Superior temporal gyrus (tissue), 1 donor: ENCODE measurements at regions not wholly inside any gene's neighbourhood (a gene's known extent, or its start where the extent isn't known, plus 50 kb on each side); places are given as distances from the start of the nearest gene placed in this dataset.
"Not testable (repeated sequence)": the region's sequence is repeated elsewhere in the genome, so short reads cannot be mapped to it uniquely, and the experiment has no call there.

Experiments
- DNase-seq: peaks from one replicate; pipeline ENCODE4 v3.0.0-alpha.2; 2016; ENCODE audit errors: extremely low spot score

DNA sequence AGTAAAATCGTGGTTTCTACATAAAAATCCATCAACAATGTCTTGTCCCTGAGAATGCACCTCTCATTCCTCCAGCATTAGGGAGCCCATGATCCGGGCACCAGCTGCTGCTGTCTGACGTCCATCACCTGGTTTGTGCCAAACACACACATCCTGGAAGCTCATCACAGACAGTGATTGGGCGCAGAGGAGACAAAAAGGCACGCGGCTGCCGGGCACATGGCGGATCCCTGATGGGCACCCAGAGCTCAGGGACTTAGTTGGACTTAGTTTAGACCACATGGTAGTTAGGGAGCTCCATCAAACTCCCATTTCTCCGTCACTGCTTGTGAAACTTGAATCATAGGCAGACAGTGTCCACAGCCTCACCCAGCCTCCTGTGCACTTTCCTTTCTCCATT is 1059.3 kb downstream of the TMEM121 start:
- DNase-seq = no peak

DNA sequence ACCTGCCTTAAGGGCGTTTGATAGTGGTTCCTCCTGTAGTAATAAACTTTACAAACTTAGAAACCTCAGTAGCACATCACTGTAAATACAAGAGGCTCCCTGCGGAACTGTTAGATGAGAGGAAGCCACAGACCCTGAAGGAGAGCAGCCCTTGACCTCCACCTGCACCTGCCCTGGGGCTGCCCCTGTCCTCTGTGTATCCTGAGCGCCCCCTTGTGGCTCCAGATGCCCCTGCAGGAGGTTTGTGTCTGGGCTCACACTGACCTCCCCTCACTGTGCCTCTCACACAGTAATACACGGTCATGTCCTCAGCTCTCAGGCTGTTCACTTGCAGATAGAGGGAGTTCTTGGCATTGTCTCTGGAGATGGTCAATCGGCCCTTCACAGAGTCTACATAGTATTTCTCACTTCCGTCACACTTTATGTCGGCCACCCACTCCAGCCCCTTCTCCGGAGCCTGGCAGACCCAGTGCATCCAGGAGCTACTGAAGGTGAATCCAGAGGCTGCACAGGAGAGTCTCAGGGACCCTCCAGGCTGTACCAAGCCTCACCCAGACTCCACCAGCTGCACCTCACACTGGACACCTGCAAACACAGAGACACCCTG is 1059.8 kb downstream of the TMEM121 start:
- no peak for DNase-seq

DNA sequence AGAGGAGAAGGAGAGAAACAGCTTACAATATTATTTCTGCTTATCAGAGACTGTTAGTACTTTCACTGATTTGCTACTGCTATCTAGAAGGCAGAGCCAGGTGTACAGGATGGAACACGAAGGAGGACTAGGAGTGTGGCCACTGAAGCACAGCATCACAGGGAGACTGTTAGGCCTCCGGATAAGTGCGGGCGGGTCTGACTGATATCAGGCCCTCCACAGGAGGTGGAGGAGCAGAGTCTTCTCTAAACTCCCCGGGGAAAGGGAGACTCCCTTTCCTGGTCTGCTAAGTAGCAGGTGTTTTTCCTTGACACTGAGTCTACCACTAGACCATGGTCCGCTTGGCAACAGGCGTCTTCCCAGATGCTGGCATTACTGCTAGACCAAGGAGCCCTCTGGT is 1065.2 kb downstream of the TMEM121 start:
- DNase-seq = not testable (repeated sequence)

DNA sequence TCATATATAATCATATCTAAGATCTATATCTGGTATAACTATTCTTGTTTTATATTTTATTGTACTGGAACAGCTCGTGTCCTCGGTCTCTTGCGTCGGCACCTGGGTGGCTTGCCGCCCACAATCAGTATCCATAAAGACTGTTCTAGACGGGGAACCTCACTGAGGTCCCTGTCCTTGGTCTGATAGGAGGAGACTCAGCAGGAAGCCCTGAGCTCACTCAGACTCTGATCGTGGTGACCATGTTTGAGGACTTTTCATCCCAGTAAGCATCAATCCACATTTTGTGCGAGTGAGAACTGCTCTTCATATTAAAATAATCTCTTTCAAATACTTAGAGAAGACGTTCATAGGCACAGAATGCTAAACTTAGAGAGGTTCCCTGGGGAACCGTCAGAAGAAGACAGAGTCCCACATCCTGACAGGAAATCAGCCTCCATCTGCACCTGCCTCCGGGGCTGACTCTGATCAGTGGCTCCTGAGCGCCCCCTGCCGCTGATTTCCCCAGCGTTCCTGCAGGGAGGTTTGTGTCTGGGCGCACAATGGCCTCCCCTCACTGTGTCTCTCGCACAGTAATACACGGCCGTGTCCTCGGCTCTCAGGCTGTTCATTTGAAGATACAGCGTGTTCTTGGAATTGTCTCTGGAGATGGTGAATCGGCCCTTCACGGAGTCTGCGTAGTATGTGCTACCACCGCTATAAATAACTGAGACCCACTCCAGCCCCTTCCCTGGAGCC is 1065.9 kb downstream of the TMEM121 start:
- not testable (repeated sequence) for DNase-seq

DNA sequence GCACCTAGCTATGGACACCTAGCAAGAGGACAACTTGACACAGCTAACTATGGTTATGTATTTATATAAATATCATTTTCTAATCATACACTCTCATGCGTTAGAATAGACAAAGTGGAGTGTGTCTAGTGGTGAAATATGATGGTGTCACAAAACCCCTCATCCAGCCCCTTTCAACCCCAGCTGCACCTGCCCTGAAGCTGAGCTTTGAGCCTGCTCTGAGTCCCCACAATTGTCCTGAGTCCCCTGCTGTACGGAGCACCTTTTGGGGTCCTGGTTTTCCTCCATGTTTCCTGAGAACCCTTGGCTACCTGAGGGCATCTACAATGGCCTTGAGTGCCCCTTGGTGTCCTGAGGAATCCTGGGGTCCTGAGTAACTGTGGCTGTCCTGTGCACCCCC is 1072.8 kb downstream of the TMEM121 start:
- DNase-seq = no peak

DNA sequence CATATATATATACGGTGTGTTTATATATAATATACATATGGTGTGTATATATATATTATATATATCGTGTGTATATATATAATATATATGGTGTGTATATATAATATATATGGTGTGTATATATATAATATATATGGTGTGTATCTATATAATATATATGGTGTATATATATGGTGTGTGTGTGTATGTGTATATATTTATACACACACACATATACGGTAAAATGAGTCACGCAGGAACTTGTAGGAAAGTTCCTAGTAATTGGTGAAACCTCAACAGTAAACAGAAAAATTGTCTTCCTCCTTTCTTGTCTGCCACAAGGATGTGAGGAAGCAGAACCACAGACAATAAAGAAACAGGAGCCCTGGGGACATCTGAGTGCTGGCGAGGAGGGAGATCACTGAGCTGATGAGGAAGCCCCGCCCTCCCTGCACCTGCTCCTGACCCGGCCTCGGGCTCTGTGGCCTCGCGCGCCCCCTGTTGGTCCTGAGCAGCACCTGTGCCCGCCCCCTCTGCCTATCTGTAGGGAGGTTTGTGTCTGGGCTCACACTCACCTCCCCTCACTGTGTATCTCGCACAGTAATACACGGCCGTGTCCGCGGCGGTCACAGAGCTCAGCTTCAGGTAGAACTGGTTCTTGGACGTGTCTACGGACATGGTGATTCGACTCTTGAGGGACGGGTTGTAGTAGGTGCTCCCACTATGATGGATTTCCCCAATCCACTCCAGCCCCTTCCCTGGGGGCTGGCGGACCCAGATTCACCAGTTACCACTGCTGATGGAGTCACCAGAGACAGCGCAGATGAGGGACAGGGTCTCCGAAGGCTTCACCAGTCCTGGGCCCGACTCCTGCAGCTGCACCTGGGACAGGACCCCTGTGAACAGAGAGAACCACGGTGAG is 1079.4 kb downstream of the TMEM121 start:
- DNase-seq = no peak

DNA sequence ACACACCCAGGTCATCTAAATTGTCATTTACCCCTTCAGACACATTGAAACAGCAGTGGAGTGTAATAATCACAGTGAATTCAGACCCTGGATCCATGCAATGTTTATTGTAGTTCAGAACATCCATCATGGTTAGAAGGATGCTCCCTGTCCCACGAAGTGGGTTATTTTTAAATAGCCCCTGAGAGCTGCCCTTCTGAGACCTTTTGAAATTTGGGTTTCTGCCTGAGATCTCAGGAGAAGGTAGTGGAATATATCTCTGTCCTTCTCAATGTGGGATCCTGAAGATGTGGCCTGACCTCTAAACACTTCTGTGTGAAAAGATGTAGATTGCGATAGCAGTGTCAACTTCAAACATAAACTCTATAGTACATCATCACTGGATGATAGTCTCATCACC is 1080.6 kb downstream of the TMEM121 start:
- DNase-seq = no peak

DNA sequence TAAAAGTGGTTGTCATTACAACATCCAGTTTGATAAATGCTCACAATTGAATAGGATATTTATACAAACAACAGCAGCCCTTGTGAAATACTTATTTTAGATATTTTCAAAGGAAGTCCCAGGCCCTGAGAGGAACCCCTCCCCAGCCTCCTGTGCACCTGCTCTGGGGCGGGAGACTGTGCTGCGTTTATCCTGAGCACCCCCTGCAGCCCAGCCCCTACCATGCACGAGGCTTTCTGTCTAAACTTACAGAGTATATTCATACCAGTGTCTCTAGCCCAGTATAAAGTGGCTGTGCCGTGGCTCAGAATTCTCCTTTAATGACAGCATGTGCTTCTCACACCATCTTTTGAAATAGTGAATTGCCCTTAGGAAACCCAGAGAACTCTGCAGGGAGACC is 1084.3 kb downstream of the TMEM121 start:
- DNase-seq = no peak

DNA sequence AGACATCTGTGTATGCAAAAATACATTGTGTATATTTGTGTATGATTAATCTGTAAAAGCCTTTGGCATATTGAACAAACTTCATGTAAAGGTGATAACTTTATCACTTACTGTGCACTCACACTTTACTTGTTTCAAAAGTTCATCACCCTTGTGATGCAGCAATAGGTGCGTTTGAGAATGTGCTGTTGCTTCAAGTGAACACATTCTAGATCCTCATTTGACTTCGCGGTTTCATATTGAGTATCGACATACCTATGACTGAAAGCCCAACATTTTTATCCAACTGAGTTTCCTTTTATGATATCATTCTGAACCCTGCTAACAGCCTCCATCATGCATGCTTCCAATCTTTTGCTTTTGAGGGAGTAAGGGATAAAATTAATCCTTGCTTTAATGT is 1086.9 kb downstream of the TMEM121 start:
- no peak for DNase-seq

DNA sequence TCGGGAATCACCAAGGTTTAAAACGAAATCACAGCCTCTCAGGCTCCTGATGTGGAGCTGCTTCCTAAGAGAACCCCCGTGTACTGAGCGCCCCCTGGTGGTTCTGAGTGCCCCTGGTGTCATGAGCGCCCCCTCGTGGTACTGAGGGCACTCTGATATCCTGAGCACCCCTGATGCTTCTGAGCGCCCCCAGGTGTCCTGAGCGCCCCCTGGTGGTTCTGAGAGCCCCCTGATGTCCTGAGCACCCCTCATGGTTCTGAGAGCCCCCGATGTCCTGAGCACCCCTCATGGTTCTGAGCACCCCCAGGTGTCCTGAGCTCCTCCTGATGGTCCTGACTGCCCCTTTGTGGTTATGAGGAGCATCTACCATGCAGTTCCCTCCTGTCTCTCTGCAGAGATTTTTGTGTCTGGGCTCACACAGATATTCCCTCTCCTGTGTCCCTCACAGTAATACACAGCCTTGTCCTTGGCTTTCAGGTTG is 1092.1 kb downstream of the TMEM121 start:
- not testable (repeated sequence) for DNase-seq

DNA sequence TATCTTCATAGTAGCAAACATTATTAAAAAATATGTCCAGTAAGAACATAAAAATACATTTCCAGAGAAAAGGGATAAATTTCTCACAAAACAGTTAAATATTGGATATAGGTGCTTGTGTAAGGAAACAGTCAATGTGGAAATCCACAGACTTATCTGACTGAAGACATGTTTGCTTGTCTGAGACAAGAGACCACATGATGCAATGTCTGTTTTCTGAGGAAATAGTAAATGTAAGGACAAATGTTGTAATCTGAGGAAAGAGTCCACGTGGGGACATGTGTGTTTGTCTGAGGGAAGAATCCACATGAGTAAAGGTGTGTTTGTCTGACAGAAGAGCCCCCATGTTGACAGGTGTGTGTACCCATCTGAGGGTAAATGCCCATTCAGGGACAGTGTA is 1093.2 kb downstream of the TMEM121 start:
- DNase-seq = no peak

DNA sequence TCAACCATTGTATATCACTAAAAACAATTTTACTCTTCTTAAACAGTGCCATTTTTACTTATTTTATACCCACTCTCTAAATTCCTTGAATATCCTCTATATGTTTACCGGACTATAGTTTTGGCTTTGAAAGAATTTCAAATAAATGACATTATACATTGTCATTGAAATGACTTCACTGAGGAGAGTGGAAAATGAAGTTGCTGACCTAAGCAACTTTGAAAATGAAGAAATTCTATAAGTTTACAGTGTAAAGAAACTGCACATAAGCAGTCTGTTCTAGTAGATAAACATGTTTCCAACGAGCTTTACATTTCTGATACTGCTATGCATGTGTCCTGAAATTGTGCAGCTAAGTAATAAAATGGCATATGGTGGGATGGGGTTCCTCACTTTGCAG is 1094.0 kb downstream of the TMEM121 start:
- DNase-seq = no peak

DNA sequence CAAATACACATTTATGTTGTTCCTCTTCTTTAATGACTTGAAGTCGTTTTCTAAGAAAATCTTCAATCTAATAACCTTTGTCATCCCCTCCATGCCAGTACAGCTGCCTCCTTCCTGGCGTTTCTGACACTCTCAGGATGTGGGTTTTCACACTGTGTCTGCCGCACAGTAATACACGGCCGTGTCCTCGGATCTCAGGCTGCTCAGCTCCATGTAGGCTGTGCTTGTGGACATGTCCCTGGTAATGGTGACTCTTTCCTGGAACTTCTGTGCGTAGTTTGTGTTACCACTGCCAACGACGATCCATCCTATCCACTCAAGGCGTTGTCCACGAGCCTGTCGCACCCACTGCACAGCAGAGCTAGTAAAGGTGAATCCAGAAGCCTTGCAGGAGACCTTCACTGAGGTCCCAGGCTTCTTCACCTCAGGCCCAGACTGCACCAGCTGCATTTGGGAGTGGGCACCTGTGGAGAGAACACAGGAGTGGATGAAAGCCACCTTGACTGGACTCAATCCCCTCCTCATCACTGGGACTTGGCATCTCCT is 1095.9 kb downstream of the TMEM121 start:
- no peak for DNase-seq

DNA sequence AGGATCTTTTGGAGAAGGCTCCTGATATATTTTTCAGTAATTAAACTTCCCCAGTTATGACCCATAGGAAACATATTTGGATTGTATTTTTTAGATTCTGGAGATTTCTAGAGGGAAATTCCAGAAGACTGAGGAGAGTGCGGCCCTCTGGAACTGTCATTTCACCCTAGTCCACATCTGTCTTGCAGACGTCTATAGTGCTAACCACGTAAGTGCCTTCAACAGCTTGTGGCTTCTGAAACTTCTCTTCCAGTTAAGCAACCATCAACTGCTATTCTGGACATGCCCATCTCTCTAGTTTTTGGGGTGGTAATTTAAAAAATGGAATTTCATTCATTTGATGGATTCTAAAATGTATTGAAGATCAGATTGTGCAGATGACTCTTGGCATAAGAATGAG is 1098.8 kb downstream of the TMEM121 start:
- DNase-seq = no peak

DNA sequence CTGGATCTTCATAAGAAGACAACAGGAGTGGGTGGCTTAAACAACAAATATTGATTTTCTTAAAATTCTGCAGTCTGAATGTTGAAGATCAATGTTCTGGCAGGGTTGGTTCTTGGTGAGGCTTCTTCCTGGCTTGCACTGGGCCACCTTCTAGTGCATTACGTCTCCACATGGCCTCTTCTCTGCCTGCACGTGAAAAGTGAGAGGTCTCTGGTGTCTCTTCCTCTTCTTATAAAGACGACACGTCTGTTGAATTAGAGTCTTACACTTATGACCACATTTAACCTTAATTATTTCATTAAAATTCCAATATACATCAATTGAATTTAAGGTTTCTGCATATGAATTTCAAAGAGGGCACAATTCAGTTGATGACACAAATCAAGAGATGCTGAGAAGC is 1100.1 kb downstream of the TMEM121 start:
- DNase-seq = not testable (repeated sequence)

DNA sequence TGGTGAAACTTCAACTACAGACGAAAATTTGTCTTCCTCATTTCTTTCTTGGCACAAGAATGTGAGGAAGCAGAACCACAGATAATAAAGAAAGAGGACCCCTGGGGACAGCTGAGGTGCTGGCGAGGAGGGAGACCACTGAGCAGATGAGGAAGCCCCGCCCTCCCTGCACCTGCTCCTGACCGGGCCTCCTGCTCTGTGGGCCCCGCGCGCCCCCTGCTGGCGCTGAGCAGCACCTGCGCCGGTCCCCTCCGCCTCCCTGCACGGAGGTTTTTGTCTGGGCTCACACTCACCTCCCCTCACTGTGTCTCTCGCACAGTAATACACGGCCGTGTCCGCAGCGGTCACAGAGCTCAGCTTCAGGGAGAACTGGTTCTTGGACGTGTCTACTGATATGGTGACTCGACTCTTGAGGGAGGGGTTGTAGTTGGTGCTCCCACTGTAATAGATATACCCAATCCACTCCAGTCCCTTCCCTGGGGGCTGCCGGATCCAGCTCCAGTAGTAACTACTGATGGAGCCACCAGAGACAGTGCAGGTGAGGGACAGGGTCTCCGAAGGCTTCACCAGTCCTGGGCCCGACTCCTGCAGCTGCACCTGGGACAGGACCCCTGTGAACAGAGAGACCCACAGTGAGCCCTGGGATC is 1100.7 kb downstream of the TMEM121 start:
- not testable (repeated sequence) for DNase-seq

DNA sequence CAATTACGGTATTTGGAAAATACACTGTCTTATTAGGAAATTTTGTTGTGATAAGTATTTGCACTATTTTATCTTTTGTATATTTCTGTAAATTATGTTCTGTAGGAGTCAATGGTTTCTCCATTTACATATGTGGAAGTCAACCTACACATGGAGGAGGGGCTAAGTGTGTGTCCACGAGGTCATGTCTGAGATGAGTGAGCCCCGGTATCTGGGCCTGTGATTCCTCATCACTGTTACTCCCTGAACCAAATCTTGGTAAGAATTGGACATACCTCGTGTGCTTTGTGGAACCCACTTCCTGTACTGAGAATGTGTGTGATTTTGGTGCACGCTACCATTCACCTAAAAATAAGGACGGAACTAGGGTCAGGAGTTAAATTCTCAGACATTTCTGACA is 1105.5 kb downstream of the TMEM121 start:
- DNase-seq = no peak

DNA sequence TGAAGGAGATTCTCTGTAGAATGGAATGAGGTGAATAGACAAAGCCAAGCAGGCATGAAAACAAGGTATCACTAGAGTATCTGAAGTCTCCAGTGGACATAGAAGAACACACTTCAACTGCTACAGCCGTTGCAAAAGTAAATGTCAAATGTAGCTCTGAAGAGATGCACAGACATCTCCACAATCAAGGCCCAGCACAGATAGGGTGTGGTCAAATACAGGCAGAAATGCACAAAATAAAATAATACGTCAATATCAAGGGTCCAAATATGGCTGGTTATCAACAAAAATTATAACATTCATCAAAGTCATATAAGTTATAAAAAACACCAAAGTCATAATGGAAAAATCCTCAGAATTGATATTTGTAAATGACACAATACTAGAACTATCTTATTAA is 1107.3 kb downstream of the TMEM121 start:
- no peak for DNase-seq

DNA sequence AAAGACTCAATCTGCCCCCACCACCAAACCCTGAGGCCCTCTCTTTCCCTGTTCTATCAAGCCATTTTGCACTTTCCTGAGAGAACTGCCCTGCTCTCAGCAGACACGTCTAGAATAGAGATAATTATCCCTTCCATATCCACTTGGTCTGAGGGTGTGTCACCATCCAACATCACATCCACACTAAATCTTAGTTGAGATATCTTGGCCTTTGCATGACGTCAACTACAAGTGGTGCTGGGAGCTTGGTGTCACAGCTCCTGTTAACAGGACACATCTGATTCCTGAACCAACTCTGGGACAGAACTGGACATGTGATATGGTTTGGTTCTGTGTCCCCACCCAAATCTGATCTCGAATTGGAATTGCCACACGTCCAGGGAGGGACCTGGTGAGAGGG is 1109.2 kb downstream of the TMEM121 start:
- DNase-seq = no peak

DNA sequence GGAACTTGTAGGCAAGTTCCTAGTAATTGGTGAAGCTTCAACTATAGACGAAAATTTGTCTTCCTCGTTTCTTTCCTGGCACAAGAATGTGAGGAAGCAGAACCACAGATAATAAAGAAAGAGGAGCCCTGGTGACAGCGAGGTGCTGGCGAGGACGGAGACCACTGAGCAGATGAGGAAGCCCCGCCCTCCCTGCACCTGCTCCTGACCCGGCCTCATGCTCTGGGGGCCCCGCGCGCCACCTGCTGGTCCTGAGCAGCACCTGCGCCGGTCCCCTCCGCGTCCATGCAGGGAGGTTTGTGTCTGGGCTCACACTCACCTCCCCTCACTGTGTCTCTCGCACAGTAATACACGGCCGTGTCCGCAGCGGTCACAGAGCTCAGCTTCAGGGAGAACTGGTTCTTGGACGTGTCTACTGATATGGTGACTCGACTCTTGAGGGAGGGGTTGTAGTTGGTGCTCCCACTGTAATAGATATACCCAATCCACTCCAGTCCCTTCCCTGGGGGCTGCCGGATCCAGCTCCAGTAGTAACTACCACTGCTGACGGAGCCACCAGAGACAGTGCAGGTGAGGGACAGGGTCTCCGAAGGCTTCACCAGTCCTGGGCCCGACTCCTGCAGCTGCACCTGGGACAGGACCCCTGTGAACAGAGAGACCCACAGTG is 1112.5 kb downstream of the TMEM121 start:
- not testable (repeated sequence) for DNase-seq

DNA sequence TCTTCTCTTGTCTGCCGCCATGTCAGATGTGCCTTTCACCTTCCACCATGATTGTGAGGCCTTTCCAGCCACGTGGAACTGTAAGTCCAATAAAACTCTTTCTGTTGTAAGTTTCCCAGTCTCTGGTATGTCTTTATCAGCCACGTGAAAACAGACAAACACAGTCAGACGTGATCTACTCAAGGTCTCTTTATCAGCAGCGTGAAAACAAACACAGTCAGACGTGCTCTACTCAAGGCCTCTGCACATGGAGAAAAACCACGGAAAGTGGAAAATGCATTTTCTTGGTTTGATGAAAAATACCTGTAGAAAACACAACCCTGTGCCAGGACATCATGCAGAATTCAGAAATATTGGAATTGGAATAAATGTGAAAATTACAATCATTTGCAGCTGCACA is 1115.7 kb downstream of the TMEM121 start:
- DNase-seq = no peak
